ENCODE measurements at regions not wholly inside any gene's neighbourhood (a gene's known extent, or its start where the extent isn't known, plus 50 kb on each side); places are given as distances from the start of the nearest gene placed in this dataset.

DNA sequence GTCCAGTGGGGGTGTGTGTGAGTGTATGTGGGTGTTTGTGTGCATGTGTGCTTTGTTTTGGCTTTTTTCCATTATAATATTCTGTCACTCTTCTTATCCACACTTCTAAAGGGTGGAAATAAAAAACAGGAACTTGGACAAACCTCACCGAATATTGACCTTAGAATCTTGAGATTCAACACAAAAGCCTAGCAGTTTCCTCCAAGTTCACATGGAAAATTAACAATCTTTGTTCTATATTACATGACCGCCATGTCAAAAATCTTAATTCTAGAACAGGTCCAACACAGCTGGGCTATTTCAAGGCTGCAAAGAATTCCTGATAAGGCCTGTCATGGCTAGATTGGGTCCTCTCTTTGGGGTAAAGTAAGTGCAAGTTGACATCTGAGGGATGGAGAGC lies 169.3 kb upstream of the OSR1 start:
- no peak overlapping the region for H3K4me3 ChIP-seq (ENCODE audit: low read depth, low read length)
- TF ChIP-seq, protein P1, sequence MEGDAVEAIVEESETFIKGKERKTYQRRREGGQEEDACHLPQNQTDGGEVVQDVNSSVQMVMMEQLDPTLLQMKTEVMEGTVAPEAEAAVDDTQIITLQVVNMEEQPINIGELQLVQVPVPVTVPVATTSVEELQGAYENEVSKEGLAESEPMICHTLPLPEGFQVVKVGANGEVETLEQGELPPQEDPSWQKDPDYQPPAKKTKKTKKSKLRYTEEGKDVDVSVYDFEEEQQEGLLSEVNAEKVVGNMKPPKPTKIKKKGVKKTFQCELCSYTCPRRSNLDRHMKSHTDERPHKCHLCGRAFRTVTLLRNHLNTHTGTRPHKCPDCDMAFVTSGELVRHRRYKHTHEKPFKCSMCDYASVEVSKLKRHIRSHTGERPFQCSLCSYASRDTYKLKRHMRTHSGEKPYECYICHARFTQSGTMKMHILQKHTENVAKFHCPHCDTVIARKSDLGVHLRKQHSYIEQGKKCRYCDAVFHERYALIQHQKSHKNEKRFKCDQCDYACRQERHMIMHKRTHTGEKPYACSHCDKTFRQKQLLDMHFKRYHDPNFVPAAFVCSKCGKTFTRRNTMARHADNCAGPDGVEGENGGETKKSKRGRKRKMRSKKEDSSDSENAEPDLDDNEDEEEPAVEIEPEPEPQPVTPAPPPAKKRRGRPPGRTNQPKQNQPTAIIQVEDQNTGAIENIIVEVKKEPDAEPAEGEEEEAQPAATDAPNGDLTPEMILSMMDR (IDR thresholded peaks at IDR 0.05; ENCODE audit: insufficient read depth, low read depth, low read length) = no peak
- no peak for DNase-seq (ENCODE audit: low read depth)

DNA sequence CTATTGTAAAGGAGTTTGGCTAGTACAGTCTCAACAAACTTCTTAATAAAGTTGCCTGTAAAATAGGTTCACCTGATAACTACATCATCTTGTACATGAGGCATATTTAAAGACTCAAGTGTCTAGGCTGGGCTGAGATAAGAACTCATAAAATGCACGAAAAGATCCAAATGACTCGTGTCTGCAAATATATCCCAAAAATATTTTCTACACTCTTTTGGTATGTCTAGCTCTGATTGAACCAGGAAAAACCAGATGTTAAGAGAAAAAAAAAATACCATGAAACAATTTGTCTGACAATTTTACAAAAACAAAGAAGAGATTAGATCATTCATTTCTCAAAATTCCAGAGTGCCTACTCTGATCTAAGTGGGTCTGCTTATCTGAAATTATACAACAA lies 166.9 kb upstream of the OSR1 start:
- TF ChIP-seq, protein P1 (IDR thresholded peaks at IDR 0.05; ENCODE audit: insufficient read depth, low read depth, low read length) = no peak
- H3K4me3 ChIP-seq (ENCODE audit: low read depth, low read length) = no peak overlapping the region
- DNase-seq (ENCODE audit: low read depth) = no peak

DNA sequence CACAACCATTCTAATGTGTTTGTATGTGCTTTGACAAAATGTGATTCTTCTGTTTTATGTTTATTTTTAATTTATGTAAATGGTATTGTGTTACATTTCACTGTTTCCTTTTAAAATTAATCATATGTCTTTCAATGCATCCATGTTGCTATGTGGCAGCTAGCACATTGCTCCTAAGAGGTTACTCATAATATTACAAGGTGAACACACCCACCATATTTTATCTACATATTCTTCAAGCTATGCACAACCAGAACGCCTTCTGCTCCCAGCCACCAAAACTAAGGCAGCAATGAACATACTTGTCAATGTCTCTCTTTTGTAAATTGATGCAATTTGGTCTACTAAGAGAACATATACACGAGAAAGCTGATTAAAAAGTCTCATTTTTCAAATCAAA lies 160.6 kb upstream of the OSR1 start:
- no peak overlapping the region for H3K4me3 ChIP-seq (ENCODE audit: low read depth, low read length)
- DNase-seq (ENCODE audit: low read depth) = no peak
- TF ChIP-seq, protein P1 (IDR thresholded peaks at IDR 0.05; ENCODE audit: insufficient read depth, low read depth, low read length) = no peak

DNA sequence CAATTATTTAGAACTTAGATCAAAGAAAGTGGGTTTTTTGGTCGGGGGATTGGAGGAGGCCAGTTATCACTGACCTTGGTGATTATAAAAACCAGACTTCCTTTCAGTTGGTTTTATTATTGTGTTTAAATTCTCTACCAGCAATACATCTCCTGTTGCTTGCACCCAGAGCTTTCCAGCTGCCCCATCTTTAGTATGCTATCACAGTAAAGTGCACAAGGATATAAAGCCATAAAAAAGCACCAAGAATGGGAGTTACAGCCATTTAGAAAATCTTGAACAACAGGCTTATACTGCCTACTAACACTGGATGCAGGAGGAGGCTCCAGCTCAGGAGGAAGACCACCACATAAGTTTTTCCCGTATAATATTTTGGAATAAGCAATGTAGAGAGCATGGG lies 148.7 kb upstream of the OSR1 start:
- no peak for DNase-seq (ENCODE audit: low read depth)
- no peak overlapping the region for H3K4me3 ChIP-seq (ENCODE audit: low read depth, low read length)
- TF ChIP-seq, protein P1 (IDR thresholded peaks at IDR 0.05; ENCODE audit: insufficient read depth, low read depth, low read length) = no peak

DNA sequence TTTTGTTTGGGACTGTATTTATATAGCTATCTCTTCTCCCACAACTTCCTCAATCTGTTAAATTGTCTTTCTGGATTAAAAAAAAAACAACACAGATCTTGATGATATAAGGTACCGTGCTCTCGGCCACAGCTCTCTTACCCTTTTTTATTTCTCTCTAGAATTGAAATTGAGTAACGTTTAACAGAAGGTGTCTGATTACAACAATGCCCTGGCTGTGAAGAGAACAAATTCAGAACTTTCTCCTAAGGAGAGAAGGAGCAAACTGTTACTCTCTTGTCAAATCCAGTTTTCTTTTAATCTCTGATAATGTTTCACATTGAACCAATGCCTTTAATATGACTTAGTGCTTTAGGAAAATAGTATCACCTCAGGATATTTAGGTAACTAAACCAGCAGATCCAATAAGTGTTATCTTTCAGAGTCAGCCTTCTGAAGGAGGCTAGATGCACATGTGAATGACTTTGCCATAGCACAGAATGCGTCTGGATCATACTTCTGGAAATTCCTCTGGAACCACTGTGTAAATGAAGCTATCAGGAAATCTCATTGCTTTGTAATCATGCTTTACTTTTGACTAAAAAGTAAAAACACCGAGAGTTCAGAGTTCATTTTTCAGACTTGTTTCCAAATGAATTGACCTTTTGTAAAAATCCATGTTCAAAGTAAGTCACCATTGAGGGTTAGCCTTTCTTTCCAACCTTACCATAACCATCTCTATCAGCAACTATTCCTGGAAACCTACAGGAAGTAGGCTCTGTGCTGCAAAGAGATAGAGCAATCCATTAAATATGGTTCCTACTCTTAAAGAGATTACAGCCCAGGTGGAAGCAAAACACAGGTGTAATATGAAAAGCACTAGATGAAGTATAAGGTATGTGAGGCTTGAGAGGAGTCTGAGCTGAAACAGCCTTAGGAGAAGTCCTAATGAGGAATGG lies 147.0 kb upstream of the OSR1 start:
- no peak for DNase-seq (ENCODE audit: low read depth)
- H3K4me3 ChIP-seq (ENCODE audit: low read depth, low read length) = no peak overlapping the region
- TF ChIP-seq, protein P1 (IDR thresholded peaks at IDR 0.05; ENCODE audit: insufficient read depth, low read depth, low read length) = no peak

DNA sequence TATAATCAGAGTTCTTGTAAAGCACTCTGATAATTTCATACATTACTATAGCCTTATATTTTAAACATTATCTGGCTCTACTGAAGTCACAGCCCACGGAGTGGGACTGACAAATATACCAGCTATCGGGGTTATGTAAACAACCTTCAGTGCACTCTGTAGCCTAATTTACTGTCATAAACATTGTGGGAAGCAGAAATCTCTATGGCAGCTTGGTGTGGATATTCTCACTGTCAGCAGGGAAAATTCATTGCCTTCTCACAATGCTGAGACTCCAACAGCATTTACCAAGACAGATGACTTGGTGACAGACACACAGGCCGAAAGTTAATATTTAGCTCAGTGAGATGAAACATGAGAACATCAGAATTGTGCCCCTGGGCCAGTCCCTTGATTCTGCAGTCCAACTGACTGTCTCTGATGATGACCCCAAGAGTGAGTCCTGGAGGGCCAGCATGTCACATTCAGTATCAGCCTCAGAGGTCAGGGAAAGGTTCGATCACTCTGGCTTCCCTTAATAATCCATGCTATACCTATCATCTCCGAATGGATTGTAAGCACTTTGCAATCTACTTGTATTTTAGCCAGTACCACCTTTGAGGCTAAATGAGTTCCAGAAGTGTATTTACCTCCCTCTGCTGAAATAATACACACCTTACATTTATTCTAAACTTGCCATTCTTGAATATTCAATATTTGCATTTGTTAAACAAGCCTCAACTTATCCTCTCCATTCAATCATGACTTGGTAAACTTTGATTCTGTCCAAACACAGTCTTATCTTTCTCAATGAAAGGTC lies 146.2 kb upstream of the OSR1 start:
- peak; percentile 72 for DNase-seq (ENCODE audit: low read depth)
- TF ChIP-seq, protein P1 (IDR thresholded peaks at IDR 0.05; ENCODE audit: insufficient read depth, low read depth, low read length) = no peak
- no peak overlapping the region for H3K4me3 ChIP-seq (ENCODE audit: low read depth, low read length)

Measured in fibroblast of villous mesenchyme (primary cell).